ENCODE measurements at regions not wholly inside any gene's neighbourhood (a gene's known extent, or its start where the extent isn't known, plus 50 kb on each side); places are given as distances from the start of the nearest gene placed in this dataset.

GRCh38 chr1:191452586-191452985 is 705.7 kb upstream of the RGS18 start:
- Histone ChIP-seq H3K4me1 (ENCODE audit: control insufficient read depth, insufficient read depth, low read depth, low read length) (no peaks in the 10 kb centered on the region), H3K9me3 (ENCODE audit: control insufficient read depth, low read length) (peaks cover 2% of the 10 kb centered on the region), H2BK5ac (ENCODE audit: low read depth, low read length, poor library complexity, severe bottlenecking) (no peak overlapping the region), H2BK120ac (ENCODE audit: low read depth, low read length) (no peak overlapping the region), H4K91ac (ENCODE audit: low read length) (no peak overlapping the region), H3K4ac (ENCODE audit: low read depth in 1 of 2, low read length in 2 of 2) (no peak overlapping the region), H2BK12ac (ENCODE audit: low read length in 2 of 2) (no peak overlapping the region), H3K9ac (ENCODE audit: low read length) (no peak overlapping the region), H3K4me2 (ENCODE audit: low read length, poor library complexity, severe bottlenecking) (no peak overlapping the region), H2AK5ac (ENCODE audit: low read length, severe bottlenecking) (no peak overlapping the region), H3K27me3 (ENCODE audit: control insufficient read depth in 1 of 2, insufficient read depth in 1 of 2, low read length in 2 of 2) (no peaks in the 10 kb centered on the region), H2AFZ (ENCODE audit: low read depth, low read length) (no peak overlapping the region), H3K27ac (ENCODE audit: low read length, poor library complexity, severe bottlenecking) (no peak overlapping the region), H3K79me1 (replicated peaks; ENCODE audit: low read length, poor library complexity, severe bottlenecking) (no peaks in the 10 kb centered on the region), H3K18ac (ENCODE audit: low read depth in 1 of 2, low read length in 2 of 2) (no peak overlapping the region), H3K4me3 (ENCODE audit: insufficient read depth in 1 of 2, low read depth in 1 of 2, low read length in 2 of 2) (no peak overlapping the region), H4K8ac (ENCODE audit: low read length) (no peak overlapping the region), H2BK15ac (ENCODE audit: low read depth, poor library complexity, severe bottlenecking) (no peak overlapping the region), H3K14ac (ENCODE audit: low read length in 2 of 2) (no peak overlapping the region), H3K36me3 (ENCODE audit: control insufficient read depth in 1 of 2, insufficient read depth in 2 of 2, low read depth in 1 of 2, low read length in 2 of 2) (no peaks in the 10 kb centered on the region), H3K23ac (ENCODE audit: low read length in 2 of 2) (no peak overlapping the region)
- DNase-seq: no peak
- WGBS: 91% methylated on average over 5 of the region's 5 CpGs

- H2BK120ac ChIP-seq (ENCODE audit: low read depth, low read length): no peak overlapping the region
- H2BK15ac ChIP-seq (ENCODE audit: low read depth, poor library complexity, severe bottlenecking): no peak overlapping the region
- H4K91ac ChIP-seq (ENCODE audit: low read length): no peak overlapping the region
- no peak overlapping the region for H3K4me2 ChIP-seq (ENCODE audit: low read length, poor library complexity, severe bottlenecking)
- no peak overlapping the region for H3K27ac ChIP-seq (ENCODE audit: low read length, poor library complexity, severe bottlenecking)
- H4K8ac ChIP-seq (ENCODE audit: low read length): no peak overlapping the region
- no peaks in the 10 kb centered on the region for H3K79me1 ChIP-seq (replicated peaks; ENCODE audit: low read length, poor library complexity, severe bottlenecking)
- no peak overlapping the region for H3K14ac ChIP-seq (ENCODE audit: low read length in 2 of 2)
- H2BK5ac ChIP-seq (ENCODE audit: low read depth, low read length, poor library complexity, severe bottlenecking): no peak overlapping the region
- peak overlapping the region; percentile 14 for H2AFZ ChIP-seq (ENCODE audit: low read depth, low read length)
- H3K23ac ChIP-seq (ENCODE audit: low read length in 2 of 2): no peak overlapping the region
- H3K9me3 ChIP-seq (ENCODE audit: control insufficient read depth, low read length): peaks cover 2% of the 10 kb centered on the region
- no peak overlapping the region for H3K9ac ChIP-seq (ENCODE audit: low read length)
- H2BK12ac ChIP-seq (ENCODE audit: low read length in 2 of 2): no peak overlapping the region
- H3K36me3 ChIP-seq (ENCODE audit: control insufficient read depth in 1 of 2, insufficient read depth in 2 of 2, low read depth in 1 of 2, low read length in 2 of 2): no peaks in the 10 kb centered on the region
- H2AK5ac ChIP-seq (ENCODE audit: low read length, severe bottlenecking): no peak overlapping the region
- H3K27me3 ChIP-seq (ENCODE audit: control insufficient read depth in 1 of 2, insufficient read depth in 1 of 2, low read length in 2 of 2): no peaks in the 10 kb centered on the region
- H3K4ac ChIP-seq (ENCODE audit: low read depth in 1 of 2, low read length in 2 of 2): no peak overlapping the region
- no peak overlapping the region for H3K18ac ChIP-seq (ENCODE audit: low read depth in 1 of 2, low read length in 2 of 2)
- 63% methylated on average over 2 of the region's 2 CpGs for WGBS
- no peak overlapping the region for H3K4me3 ChIP-seq (ENCODE audit: insufficient read depth in 1 of 2, low read depth in 1 of 2, low read length in 2 of 2)
- no peaks in the 10 kb centered on the region for H3K4me1 ChIP-seq (ENCODE audit: control insufficient read depth, insufficient read depth, low read depth, low read length)
- no peak for DNase-seq
These were observed 704.8 kb upstream of the RGS18 start for GRCh38 chr1:191453487-191453886.

- WGBS: 100% methylated on average over 1 of the region's 3 CpGs
- Histone ChIP-seq H2AFZ (ENCODE audit: low read depth, low read length) (no peak overlapping the region), H3K18ac (ENCODE audit: low read depth in 1 of 2, low read length in 2 of 2) (no peak overlapping the region), H3K9ac (ENCODE audit: low read length) (no peak overlapping the region), H2BK15ac (ENCODE audit: low read depth, poor library complexity, severe bottlenecking) (no peak overlapping the region), H3K4me3 (ENCODE audit: insufficient read depth in 1 of 2, low read depth in 1 of 2, low read length in 2 of 2) (no peak overlapping the region), H3K27me3 (ENCODE audit: control insufficient read depth in 1 of 2, insufficient read depth in 1 of 2, low read length in 2 of 2) (no peaks in the 10 kb centered on the region), H3K79me1 (replicated peaks; ENCODE audit: low read length, poor library complexity, severe bottlenecking) (no peaks in the 10 kb centered on the region), H3K36me3 (ENCODE audit: control insufficient read depth in 1 of 2, insufficient read depth in 2 of 2, low read depth in 1 of 2, low read length in 2 of 2) (no peaks in the 10 kb centered on the region), H3K23ac (ENCODE audit: low read length in 2 of 2) (no peak overlapping the region), H2AK5ac (ENCODE audit: low read length, severe bottlenecking) (no peak overlapping the region), H3K4me2 (ENCODE audit: low read length, poor library complexity, severe bottlenecking) (no peak overlapping the region), H2BK120ac (ENCODE audit: low read depth, low read length) (no peak overlapping the region), H3K4me1 (ENCODE audit: control insufficient read depth, insufficient read depth, low read depth, low read length) (no peaks in the 10 kb centered on the region), H4K91ac (ENCODE audit: low read length) (no peak overlapping the region), H3K14ac (ENCODE audit: low read length in 2 of 2) (no peak overlapping the region), H2BK12ac (ENCODE audit: low read length in 2 of 2) (no peak overlapping the region), H3K9me3 (ENCODE audit: control insufficient read depth, low read length) (no peaks in the 10 kb centered on the region), H3K4ac (ENCODE audit: low read depth in 1 of 2, low read length in 2 of 2) (no peak overlapping the region), H2BK5ac (ENCODE audit: low read depth, low read length, poor library complexity, severe bottlenecking) (no peak overlapping the region), H3K27ac (ENCODE audit: low read length, poor library complexity, severe bottlenecking) (no peak overlapping the region), H4K8ac (ENCODE audit: low read length) (no peak overlapping the region)
- no peak for DNase-seq
These were observed 700.4 kb upstream of the RGS18 start for GRCh38 chr1:191457889-191458288.

GRCh38 chr1:191460234-191460633 is 698.0 kb upstream of the RGS18 start:
- Histone ChIP-seq H4K8ac (ENCODE audit: low read length) (no peak overlapping the region), H3K79me1 (replicated peaks; ENCODE audit: low read length, poor library complexity, severe bottlenecking) (no peaks in the 10 kb centered on the region), H2BK15ac (ENCODE audit: low read depth, poor library complexity, severe bottlenecking) (no peak overlapping the region), H3K4me3 (ENCODE audit: insufficient read depth in 1 of 2, low read depth in 1 of 2, low read length in 2 of 2) (no peak overlapping the region), H3K27ac (ENCODE audit: low read length, poor library complexity, severe bottlenecking) (no peak overlapping the region), H3K18ac (ENCODE audit: low read depth in 1 of 2, low read length in 2 of 2) (no peak overlapping the region), H3K36me3 (ENCODE audit: control insufficient read depth in 1 of 2, insufficient read depth in 2 of 2, low read depth in 1 of 2, low read length in 2 of 2) (no peaks in the 10 kb centered on the region), H3K4ac (ENCODE audit: low read depth in 1 of 2, low read length in 2 of 2) (no peak overlapping the region), H2BK12ac (ENCODE audit: low read length in 2 of 2) (no peak overlapping the region), H3K9me3 (ENCODE audit: control insufficient read depth, low read length) (no peaks in the 10 kb centered on the region), H2AK5ac (ENCODE audit: low read length, severe bottlenecking) (no peak overlapping the region), H3K4me1 (ENCODE audit: control insufficient read depth, insufficient read depth, low read depth, low read length) (no peaks in the 10 kb centered on the region), H2BK120ac (ENCODE audit: low read depth, low read length) (no peak overlapping the region), H3K9ac (ENCODE audit: low read length) (no peak overlapping the region), H3K4me2 (ENCODE audit: low read length, poor library complexity, severe bottlenecking) (no peak overlapping the region), H3K27me3 (ENCODE audit: control insufficient read depth in 1 of 2, insufficient read depth in 1 of 2, low read length in 2 of 2) (no peaks in the 10 kb centered on the region), H2BK5ac (ENCODE audit: low read depth, low read length, poor library complexity, severe bottlenecking) (no peak overlapping the region), H3K14ac (ENCODE audit: low read length in 2 of 2) (no peak overlapping the region), H4K91ac (ENCODE audit: low read length) (no peak overlapping the region), H3K23ac (ENCODE audit: low read length in 2 of 2) (no peak overlapping the region), H2AFZ (ENCODE audit: low read depth, low read length) (no peak overlapping the region)
- DNase-seq: no peak

Measured in mesenchymal stem cell (in vitro differentiated cells and primary cell).